ENCODE measurements at regions not wholly inside any gene's neighbourhood (a gene's known extent, or its start where the extent isn't known, plus 50 kb on each side); places are given as distances from the start of the nearest gene placed in this dataset.

- TF ChIP-seq POLR2A (IDR thresholded peaks at IDR 0.05) (no peak), CTCF (IDR thresholded peaks at IDR 0.05 in 8 of 11, conservative IDR thresholded peaks at IDR 0.05 in 3 of 11) (no peak)
Observed at GRCh38 chr2:193187816-193188215, 993.1 kb upstream of the TMEFF2 start.

All from spleen (tissue), 7 donors.